Stimulated activated CD4-positive, alpha-beta T cell treated with anti-CD3 and anti-CD28 coated beads, TNF-alpha, amount 100 ng/mL, for 1 hour (primary cell): ENCODE measurements at regions not wholly inside any gene's neighbourhood (a gene's known extent, or its start where the extent isn't known, plus 50 kb on each side); places are given as distances from the start of the nearest gene placed in this dataset.
"Not testable (repeated sequence)": the region's sequence is repeated elsewhere in the genome, so short reads cannot be mapped to it uniquely, and the experiment has no call there.

ENCODE experiments used
- DNase-seq, 3 donors: peaks; one replicate each; pipeline ENCODE4 v3.0.0-alpha.2; 2020; ENCODE audit warnings: low read depth in 3 of 3, low spot score in 1 of 3

GRCh38 chr4:128456171-128456570, 168.6 kb upstream of the PGRMC2 start:
- DNase-seq: no peak

- DNase-seq: no peak
These were observed 167.9 kb upstream of the PGRMC2 start for GRCh38 chr4:128455480-128455879.

GRCh38 chr4:128454881-128455280, 167.3 kb upstream of the PGRMC2 start:
- DNase-seq: no peak

GRCh38 chr4:128454281-128454871, 166.8 kb upstream of the PGRMC2 start:
- DNase-seq: peak in 1 of 3 donors; percentile 37

- no peak for DNase-seq
These were observed 164.8 kb upstream of the PGRMC2 start for GRCh38 chr4:128452415-128452814.

GRCh38 chr4:128451270-128451905, 163.8 kb upstream of the PGRMC2 start:
- DNase-seq: no peak

GRCh38 chr4:128450326-128451120, 162.9 kb upstream of the PGRMC2 start:
- no peak for DNase-seq

GRCh38 chr4:128449251-128449650, 161.6 kb upstream of the PGRMC2 start:
- DNase-seq: no peak

- no peak for DNase-seq
These were observed 157.1 kb upstream of the PGRMC2 start for GRCh38 chr4:128444544-128445302.

- no peak for DNase-seq
These were observed 153.3 kb upstream of the PGRMC2 start for GRCh38 chr4:128440923-128441322.

- not testable (repeated sequence) for DNase-seq
These were observed 149.4 kb upstream of the PGRMC2 start for GRCh38 chr4:128437023-128437422.

GRCh38 chr4:128429023-128429613, 141.5 kb upstream of the PGRMC2 start:
- DNase-seq: not testable (repeated sequence)

- no peak for DNase-seq
These were observed 140.8 kb upstream of the PGRMC2 start for GRCh38 chr4:128428397-128428796.

- DNase-seq: no peak
These were observed 140.3 kb upstream of the PGRMC2 start for GRCh38 chr4:128427832-128428366.

GRCh38 chr4:128424527-128425497, 137.2 kb upstream of the PGRMC2 start:
- DNase-seq: no peak

- not testable (repeated sequence) for DNase-seq
These were observed 134.7 kb upstream of the PGRMC2 start for GRCh38 chr4:128422296-128422695.

GRCh38 chr4:128416921-128417320, 129.3 kb upstream of the PGRMC2 start:
- no peak for DNase-seq

- no peak for DNase-seq
These were observed 122.4 kb upstream of the PGRMC2 start for GRCh38 chr4:128410037-128410436.

- no peak for DNase-seq
These were observed 116.0 kb upstream of the PGRMC2 start for GRCh38 chr4:128403586-128403985.

- DNase-seq: no peak
These were observed 107.2 kb upstream of the PGRMC2 start for GRCh38 chr4:128394778-128395177.
